ENCODE measurements at regions not wholly inside any gene's neighbourhood (a gene's known extent, or its start where the extent isn't known, plus 50 kb on each side); places are given as distances from the start of the nearest gene placed in this dataset.

GRCh38 chr9:107177243-107177839 lies 105.7 kb upstream of the RAD23B start:
- in situ Hi-C loops (cut with HindIII; ENCODE audit: low pct_unique_long_range_greater_than_20kb, low sequenced_read_pairs): no loop called here

GRCh38 chr9:107177857-107178256 lies 105.2 kb upstream of the RAD23B start:
- in situ Hi-C loops (cut with HindIII; ENCODE audit: low pct_unique_long_range_greater_than_20kb, low sequenced_read_pairs): no loop called here
- no peak for DNase-seq (ENCODE audit: low read depth, low spot score)

More at GRCh38 chr9:107177243-107177839, 105.7 kb upstream of the RAD23B start:
- DNase-seq (ENCODE audit: low read depth, low spot score): no peak

- DNase-seq (ENCODE audit: low read depth, low spot score): no peak
- in situ Hi-C loops (cut with HindIII; ENCODE audit: low pct_unique_long_range_greater_than_20kb, low sequenced_read_pairs): no loop called here
These were observed 104.8 kb upstream of the RAD23B start for GRCh38 chr9:107178293-107178692.

GRCh38 chr9:107180206-107180605 lies 102.9 kb upstream of the RAD23B start:
- in situ Hi-C loops (cut with HindIII; ENCODE audit: low pct_unique_long_range_greater_than_20kb, low sequenced_read_pairs): no loop called here
- no peak for DNase-seq (ENCODE audit: low read depth, low spot score)

- in situ Hi-C loops (cut with HindIII; ENCODE audit: low pct_unique_long_range_greater_than_20kb, low sequenced_read_pairs): no loop called here
- no peak for DNase-seq (ENCODE audit: low read depth, low spot score)
These were observed 99.9 kb upstream of the RAD23B start for GRCh38 chr9:107183176-107183575.

- DNase-seq (ENCODE audit: low read depth, low spot score): no peak
- in situ Hi-C loops (cut with HindIII; ENCODE audit: low pct_unique_long_range_greater_than_20kb, low sequenced_read_pairs): no loop called here
These were observed 94.7 kb upstream of the RAD23B start for GRCh38 chr9:107188376-107188775.

- in situ Hi-C loops (cut with HindIII; ENCODE audit: low pct_unique_long_range_greater_than_20kb, low sequenced_read_pairs): no loop called here
- DNase-seq (ENCODE audit: low read depth, low spot score): no peak
These were observed 92.8 kb upstream of the RAD23B start for GRCh38 chr9:107190061-107190935.

- no peak for DNase-seq (ENCODE audit: low read depth, low spot score)
- in situ Hi-C loops (cut with HindIII; ENCODE audit: low pct_unique_long_range_greater_than_20kb, low sequenced_read_pairs): no loop called here
These were observed 92.2 kb upstream of the RAD23B start for GRCh38 chr9:107190936-107191290.

GRCh38 chr9:107193251-107193650 lies 89.8 kb upstream of the RAD23B start:
- in situ Hi-C loops (cut with HindIII; ENCODE audit: low pct_unique_long_range_greater_than_20kb, low sequenced_read_pairs): no loop called here
- DNase-seq (ENCODE audit: low read depth, low spot score): no peak

- in situ Hi-C loops (cut with HindIII; ENCODE audit: low pct_unique_long_range_greater_than_20kb, low sequenced_read_pairs): no loop called here
- no peak for DNase-seq (ENCODE audit: low read depth, low spot score)
These were observed 84.4 kb upstream of the RAD23B start for GRCh38 chr9:107198718-107199117.

- in situ Hi-C loops (cut with HindIII; ENCODE audit: low pct_unique_long_range_greater_than_20kb, low sequenced_read_pairs): no loop called here
- DNase-seq (ENCODE audit: low read depth, low spot score): no peak
These were observed 75.0 kb upstream of the RAD23B start for GRCh38 chr9:107208121-107208520.

GRCh38 chr9:107210775-107211174 lies 72.3 kb upstream of the RAD23B start:
- no peak for DNase-seq (ENCODE audit: low read depth, low spot score)
- in situ Hi-C loops (cut with HindIII; ENCODE audit: low pct_unique_long_range_greater_than_20kb, low sequenced_read_pairs): no loop called here

- no peak for DNase-seq (ENCODE audit: low read depth, low spot score)
- in situ Hi-C loops (cut with HindIII; ENCODE audit: low pct_unique_long_range_greater_than_20kb, low sequenced_read_pairs): no loop called here
These were observed 71.7 kb upstream of the RAD23B start for GRCh38 chr9:107211284-107211923.

- no peak for DNase-seq (ENCODE audit: low read depth, low spot score)
- in situ Hi-C loops (cut with HindIII; ENCODE audit: low pct_unique_long_range_greater_than_20kb, low sequenced_read_pairs): no loop called here
These were observed 70.5 kb upstream of the RAD23B start for GRCh38 chr9:107212613-107213012.

GRCh38 chr9:107213080-107213479 lies 70.0 kb upstream of the RAD23B start:
- DNase-seq (ENCODE audit: low read depth, low spot score): no peak
- in situ Hi-C loops (cut with HindIII; ENCODE audit: low pct_unique_long_range_greater_than_20kb, low sequenced_read_pairs): no loop called here

- in situ Hi-C loops (cut with HindIII; ENCODE audit: low pct_unique_long_range_greater_than_20kb, low sequenced_read_pairs): no loop called here
- DNase-seq (ENCODE audit: low read depth, low spot score): peak; percentile 85
These were observed 69.5 kb upstream of the RAD23B start for GRCh38 chr9:107213561-107214028.

GRCh38 chr9:107214381-107214780 lies 68.7 kb upstream of the RAD23B start:
- in situ Hi-C loops (cut with HindIII; ENCODE audit: low pct_unique_long_range_greater_than_20kb, low sequenced_read_pairs): no loop called here
- no peak for DNase-seq (ENCODE audit: low read depth, low spot score)

- in situ Hi-C loops (cut with HindIII; ENCODE audit: low pct_unique_long_range_greater_than_20kb, low sequenced_read_pairs): no loop called here
- no peak for DNase-seq (ENCODE audit: low read depth, low spot score)
These were observed 68.2 kb upstream of the RAD23B start for GRCh38 chr9:107214915-107215314.

GRCh38 chr9:107215381-107215780 lies 67.7 kb upstream of the RAD23B start:
- in situ Hi-C loops (cut with HindIII; ENCODE audit: low pct_unique_long_range_greater_than_20kb, low sequenced_read_pairs): no loop called here
- DNase-seq (ENCODE audit: low read depth, low spot score): no peak

Data from SK-MEL-5 (cell line).